Uterus (tissue), 2 donors: ENCODE measurements at regions not wholly inside any gene's neighbourhood (a gene's known extent, or its start where the extent isn't known, plus 50 kb on each side); places are given as distances from the start of the nearest gene placed in this dataset.

Source experiments
- CTCF ChIP-seq, 4 experiments: fragments of 200-600 bp in 2 of 4; fragments of 450-650 bp in 2 of 4; sonication (generic) in 2 of 4; IDR thresholded peaks; one replicate each; pipeline ENCODE4 v1.5.1; 2016 to 2019; ENCODE audit warnings: antibody characterized with exemption in 4 of 4, mild to moderate bottlenecking in 2 of 4, moderate library complexity in 1 of 4
- POLR2A ChIP-seq, 2 donors: fragments of 450-650 bp; IDR thresholded peaks; one replicate each; pipeline ENCODE4 v1.6.1; 2016; ENCODE audit warnings: antibody characterized with exemption in 2 of 2, mild to moderate bottlenecking in 1 of 2, moderate library complexity in 1 of 2

- TF ChIP-seq POLR2A (IDR thresholded peaks at IDR 0.05) (no peak), CTCF (IDR thresholded peaks at IDR 0.05) (no peak)
These were observed 264.8 kb downstream of the C1orf94 start for GRCh38 chr1:34441259-34442069.
